Suprapubic skin (tissue), 4 donors: ENCODE measurements at regions not wholly inside any gene's neighbourhood (a gene's known extent, or its start where the extent isn't known, plus 50 kb on each side); places are given as distances from the start of the nearest gene placed in this dataset.

Source experiments
- DNase-seq, 2 donors: peaks; one replicate each; pipeline ENCODE4 v3.0.0-alpha.2; 2019; ENCODE audit warnings: low spot score in 2 of 2
- H3K27ac ChIP-seq: fragments of 200-600 bp; sonication (generic); one replicate; pipeline ENCODE4 v1.5.1; 2019
- H3K27me3 ChIP-seq: fragments of 200-600 bp; sonication (generic); one replicate; pipeline ENCODE4 v1.5.1; 2019
- H3K36me3 ChIP-seq: fragments of 200-600 bp; sonication (generic); one replicate; pipeline ENCODE4 v1.5.1; 2019
- H3K4me1 ChIP-seq: fragments of 200-600 bp; sonication (generic); one replicate; pipeline ENCODE4 v1.5.1; 2019
- H3K4me3 ChIP-seq: fragments of 200-600 bp; sonication (generic); one replicate; pipeline ENCODE4 v1.5.1; 2019; ENCODE audit warnings: mild to moderate bottlenecking
- H3K9me3 ChIP-seq: fragments of 200-600 bp; sonication (generic); one replicate; pipeline ENCODE4 v1.5.1; 2019
- CTCF ChIP-seq, 2 donors: fragments of 200-600 bp in 1 of 2; fragments of 450-650 bp in 1 of 2; sonication (generic) in 1 of 2; IDR thresholded peaks; one replicate each; pipeline ENCODE4 v1.5.1; 2016 to 2019; ENCODE audit warnings: antibody characterized with exemption in 2 of 2, mild to moderate bottlenecking in 1 of 2, moderate library complexity in 1 of 2
- EP300 ChIP-seq: sonication (generic); formaldehyde crosslinking; IDR thresholded peaks from one replicate; pipeline ENCODE4 v1.6.1; 2017; ENCODE audit warnings: antibody characterized with exemption
- POLR2A ChIP-seq, 2 donors: fragments of 450-650 bp; IDR thresholded peaks; one replicate each; pipeline ENCODE4 v1.6.1; 2017; ENCODE audit warnings: antibody characterized with exemption in 2 of 2, mild to moderate bottlenecking in 2 of 2, moderate library complexity in 2 of 2
- POLR2AphosphoS5 ChIP-seq, 3 donors: sonication (generic); formaldehyde crosslinking; IDR thresholded peaks; one replicate each; pipeline ENCODE4 v1.6.1; 2017; ENCODE audit warnings: antibody characterized with exemption in 3 of 3
- WGBS: methylation state at CpG from one replicate; pipeline ENCODE4 v1.1.5; 2018; 5-methylcytosine and 5-hydroxymethylcytosine counted together

GRCh38 chr10:108275895-108276685 is 1111.6 kb upstream of the SORCS1 start:
- no peaks in the 10 kb centered on the region for H3K4me1 ChIP-seq
- no peak for TF ChIP-seq POLR2AphosphoS5 (IDR thresholded peaks at IDR 0.05)
- DNase-seq, result no peak
- H3K27me3 ChIP-seq, result no peaks in the 10 kb centered on the region
- no peak overlapping the region for H3K4me3 ChIP-seq
- WGBS, result 38% methylated on average over 5 of the region's 5 CpGs
- H3K36me3 ChIP-seq, result no peaks in the 10 kb centered on the region
- no peak overlapping the region for H3K27ac ChIP-seq
- no peaks in the 10 kb centered on the region for H3K9me3 ChIP-seq

- no peak for DNase-seq
- H3K4me1 ChIP-seq, result no peaks in the 10 kb centered on the region
- no peak overlapping the region for H3K27ac ChIP-seq
- no peaks in the 10 kb centered on the region for H3K9me3 ChIP-seq
- no peak overlapping the region for H3K4me3 ChIP-seq
- TF ChIP-seq POLR2AphosphoS5 (IDR thresholded peaks at IDR 0.05) (no peak), CTCF (IDR thresholded peaks at IDR 0.05) (no peak), POLR2A (IDR thresholded peaks at IDR 0.05) (no peak), EP300 (no peak)
- H3K36me3 ChIP-seq, result no peaks in the 10 kb centered on the region
- no peaks in the 10 kb centered on the region for H3K27me3 ChIP-seq
- WGBS, result 49% methylated on average over 3 of the region's 3 CpGs
These were observed 1095.9 kb upstream of the SORCS1 start for GRCh38 chr10:108260383-108260906.

DNA sequence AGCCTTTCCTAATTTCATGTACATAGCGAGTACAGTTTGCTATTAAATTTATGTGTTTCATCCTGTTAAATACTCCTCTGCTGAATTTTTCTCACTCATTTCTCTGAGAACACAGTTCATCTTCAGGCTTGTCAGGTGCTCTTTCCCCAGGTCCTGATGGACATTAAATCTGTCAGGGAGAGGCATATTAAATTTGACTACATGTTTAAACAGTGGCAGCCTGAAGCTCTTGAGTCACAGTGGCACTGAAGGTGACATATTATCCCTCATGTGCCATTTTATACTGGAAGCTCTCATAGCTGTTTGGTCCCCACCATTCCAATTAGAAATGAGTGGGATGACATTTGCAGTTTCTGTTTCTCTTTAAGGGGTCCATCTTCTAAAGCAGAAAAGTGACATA is 1089.6 kb upstream of the SORCS1 start:
- Histone ChIP-seq H3K4me3 (no peak overlapping the region), H3K27me3 (no peaks in the 10 kb centered on the region), H3K36me3 (no peaks in the 10 kb centered on the region), H3K4me1 (no peaks in the 10 kb centered on the region), H3K27ac (no peak overlapping the region), H3K9me3 (no peaks in the 10 kb centered on the region)
- 76% methylated on average over 1 of the region's 1 CpG for WGBS
- TF ChIP-seq EP300, result no peak
- TF ChIP-seq POLR2A (IDR thresholded peaks at IDR 0.05), result no peak
- no peak for TF ChIP-seq POLR2AphosphoS5 (IDR thresholded peaks at IDR 0.05)
- TF ChIP-seq CTCF (IDR thresholded peaks at IDR 0.05), result no peak
- no peak for DNase-seq

DNA sequence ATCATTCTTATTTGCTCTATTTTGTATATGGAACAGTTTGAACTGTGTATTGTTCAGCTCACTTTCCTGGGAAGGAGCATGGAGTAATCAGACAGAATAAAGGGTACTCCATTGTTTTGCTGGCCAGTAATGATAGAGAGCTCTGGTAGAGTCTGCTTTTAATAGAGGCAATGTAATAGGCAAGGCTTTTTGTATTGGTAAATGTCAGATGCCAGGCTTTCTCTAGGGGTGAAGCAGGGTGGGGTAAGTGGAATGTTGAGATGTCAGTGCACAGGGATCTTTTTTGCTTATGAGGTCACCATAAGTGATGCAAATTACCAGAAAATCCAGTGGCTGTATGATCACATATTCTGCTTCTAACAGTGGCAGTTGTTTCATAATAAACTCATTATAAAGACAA is 1088.3 kb upstream of the SORCS1 start:
- TF ChIP-seq EP300, result no peak
- TF ChIP-seq POLR2AphosphoS5 (IDR thresholded peaks at IDR 0.05), result no peak
- no peak for TF ChIP-seq POLR2A (IDR thresholded peaks at IDR 0.05)
- no peak for TF ChIP-seq CTCF (IDR thresholded peaks at IDR 0.05)
- no peaks in the 10 kb centered on the region for H3K4me1 ChIP-seq

GRCh38 chr10:108250936-108251620 is 1086.6 kb upstream of the SORCS1 start:
- TF ChIP-seq EP300, result no peak
- TF ChIP-seq POLR2AphosphoS5 (IDR thresholded peaks at IDR 0.05), result no peak
- TF ChIP-seq CTCF (IDR thresholded peaks at IDR 0.05), result no peak
- TF ChIP-seq POLR2A (IDR thresholded peaks at IDR 0.05), result no peak
- 73% methylated on average over 4 of the region's 4 CpGs for WGBS
- no peaks in the 10 kb centered on the region for H3K36me3 ChIP-seq
- H3K27ac ChIP-seq, result no peak overlapping the region
- H3K27me3 ChIP-seq, result no peaks in the 10 kb centered on the region
- DNase-seq, result no peak
- no peak overlapping the region for H3K4me3 ChIP-seq
- peaks cover 4% of the 10 kb centered on the region for H3K9me3 ChIP-seq
- H3K4me1 ChIP-seq, result no peaks in the 10 kb centered on the region

More for the DNA sequence above, 1088.3 kb upstream of the SORCS1 start:
- Histone ChIP-seq H3K9me3 (no peaks in the 10 kb centered on the region), H3K27me3 (no peaks in the 10 kb centered on the region), H3K4me3 (no peak overlapping the region), H3K36me3 (no peaks in the 10 kb centered on the region), H3K27ac (no peak overlapping the region)
- no peak for DNase-seq
